Spleen (tissue), 11 donors: ENCODE measurements at regions not wholly inside any gene's neighbourhood (a gene's known extent, or its start where the extent isn't known, plus 50 kb on each side); places are given as distances from the start of the nearest gene placed in this dataset.

Experiments
- DNase-seq: peaks from one replicate; pipeline ENCODE4 v3.0.0-alpha.2; 2020
- H3K27ac ChIP-seq, 8 donors: fragments of 200-600 bp; sonication (generic) in 7 of 8; 1 replicate in 4 of 8; 2 replicates in 4 of 8; pipeline versions ENCODE4 v1.5.0 to v1.8.0; 2016 to 2021; ENCODE audit warnings: inconsistent platforms in 4 of 8, mild to moderate bottlenecking in 4 of 8, moderate library complexity in 1 of 8
- H3K27me3 ChIP-seq, 7 donors: fragments of 200-600 bp; sonication (generic) in 6 of 7; replicated peaks in 1 of 7; 1 replicate in 4 of 7; 2 replicates in 3 of 7; pipeline versions ENCODE4 v1.5.0 to v1.8.0; 2016 to 2021; ENCODE audit warnings: inconsistent platforms in 3 of 7, mild to moderate bottlenecking in 1 of 7
- H3K36me3 ChIP-seq, 6 donors: fragments of 200-600 bp; sonication (generic) in 5 of 6; 1 replicate in 4 of 6; 2 replicates in 2 of 6; pipeline versions ENCODE4 v1.5.0 to v1.8.0; 2016 to 2021; ENCODE audit warnings: inconsistent platforms in 2 of 6
- H3K4me1 ChIP-seq, 6 donors: fragments of 200-600 bp; sonication (generic) in 5 of 6; 1 replicate in 3 of 6; 2 replicates in 3 of 6; pipeline versions ENCODE4 v1.5.0 to v1.8.0; 2016 to 2021; ENCODE audit warnings: inconsistent platforms in 3 of 6
- H3K4me3 ChIP-seq, 8 donors: fragments of 200-600 bp; sonication (generic) in 7 of 8; 1 replicate in 4 of 8; 2 replicates in 4 of 8; pipeline versions ENCODE4 v1.5.0 to v1.8.0; 2016 to 2021; ENCODE audit warnings: inconsistent platforms in 4 of 8, mild to moderate bottlenecking in 4 of 8, moderate library complexity in 2 of 8
- H3K9me3 ChIP-seq, 8 donors: fragments of 200-600 bp; sonication (generic) in 7 of 8; 1 replicate in 4 of 8; 2 replicates in 4 of 8; pipeline versions ENCODE4 v1.5.0 to v1.8.0; 2016 to 2021; ENCODE audit warnings: inconsistent platforms in 4 of 8
- CTCF ChIP-seq, 11 experiments: fragments of 200-600 bp in 7 of 11; fragments of 450-650 bp in 4 of 11; sonication (generic) in 4 of 11; IDR thresholded peaks in 8 of 11; conservative IDR thresholded peaks in 3 of 11; 1 replicate in 7 of 11; 2 replicates in 4 of 11; pipeline versions ENCODE4 v1.4.0 to v1.8.0; 2016 to 2021; ENCODE audit warnings: antibody characterized with exemption in 11 of 11, inconsistent platforms in 4 of 11, mild to moderate bottlenecking in 1 of 11
- POLR2A ChIP-seq, 3 donors: fragments of 450-650 bp; IDR thresholded peaks; one replicate each; pipeline ENCODE4 v1.5.1; 2017; ENCODE audit warnings: antibody characterized with exemption in 3 of 3, mild to moderate bottlenecking in 1 of 3
- POLR2AphosphoS5 ChIP-seq, 3 donors: sonication (generic); formaldehyde crosslinking; IDR thresholded peaks; one replicate each; pipeline ENCODE4 v1.5.1; 2017; ENCODE audit warnings: antibody characterized with exemption in 3 of 3
- WGBS, 5 donors: extraction: QIAGEN DNeasy Blood & Tissue Kit in 3 of 5; methylation state at CpG; one replicate each; pipeline versions ENCODE4 v1.1.5 to v1.1.7; 2013 to 2018; 5-methylcytosine and 5-hydroxymethylcytosine counted together
- intact Hi-C: fragments of 100-400 bp; cut with DNase I; formaldehyde crosslinking; loops from one replicate; pipeline ENCODE4 v1.15.0; 2023; ENCODE audit warnings: low total_unique reads
- donor health status: healthy with polysubstance abuse.
- donor health status: DM: no; HTN: no; CAD: no; lungs with moderate emphysema.
- donor health status: DM: no; HTN: no; CAD: no.
- donor health status: Bipolar disorder and iron deficiency.
- donor health status: healthy.
- donor health status: DM: no; HTN: no; CAD: no.
- donor health status: DM: yes; HTN: yes; CAD: no.

GRCh38 chr1:182259968-182260367 is 131.6 kb downstream of the GLUL start:
- Histone ChIP-seq H3K4me3 (peak overlapping the region in 1 of 8 donors; percentile 15), H3K36me3 (no peaks in the 10 kb centered on the region), H3K4me1 (peaks cover 5 to 35% (median 23%) of the 10 kb centered on the region in 6 donors), H3K27ac (peak overlapping the region in 7 of 8 donors; percentile 67 to 91 (median 84)), H3K9me3 (no peaks in the 10 kb centered on the region), H3K27me3 (no peaks in the 10 kb centered on the region)
- WGBS, 5 donors, result 17 to 34% (median 23%) methylated on average over 2 of the region's 2 CpGs
- intact Hi-C loops, result no loop called here
- DNase-seq, result no peak
- no peak for TF ChIP-seq POLR2AphosphoS5 (IDR thresholded peaks at IDR 0.05)
- no peak for TF ChIP-seq POLR2A (IDR thresholded peaks at IDR 0.05)
- no peak for TF ChIP-seq CTCF (IDR thresholded peaks at IDR 0.05 in 8 of 11, conservative IDR thresholded peaks at IDR 0.05 in 3 of 11)

GRCh38 chr1:182259229-182259872 is 132.2 kb downstream of the GLUL start:
- peak; percentile 85 for DNase-seq
- H3K27ac ChIP-seq, result peak overlapping the region; percentile 37 to 91 (median 80)

GRCh38 chr1:182257369-182258063 is 134.1 kb downstream of the GLUL start:
- H3K27me3 ChIP-seq, result no peaks in the 10 kb centered on the region
- H3K9me3 ChIP-seq, result no peaks in the 10 kb centered on the region
- no peak overlapping the region for H3K4me3 ChIP-seq
- intact Hi-C loops, result no loop called here
- TF ChIP-seq POLR2A (IDR thresholded peaks at IDR 0.05) (no peak), CTCF (IDR thresholded peaks at IDR 0.05 in 8 of 11, conservative IDR thresholded peaks at IDR 0.05 in 3 of 11) (no peak), POLR2AphosphoS5 (IDR thresholded peaks at IDR 0.05) (no peak)
- 69 to 100% (median 77%) methylated on average over 2 of the region's 2 CpGs for WGBS, 5 donors
- H3K27ac ChIP-seq, result peak overlapping the region in 3 of 8 donors; percentile 50 to 85 (median 84)
- H3K4me1 ChIP-seq, result peaks cover 5 to 32% (median 23%) of the 10 kb centered on the region in 6 donors
- DNase-seq, result no peak
- no peaks in the 10 kb centered on the region for H3K36me3 ChIP-seq

More at GRCh38 chr1:182259229-182259872, 132.2 kb downstream of the GLUL start:
- 1 to 7% (median 2%) methylated on average over 4 of the region's 4 CpGs for WGBS, 5 donors
- Histone ChIP-seq H3K9me3 (no peaks in the 10 kb centered on the region), H3K27me3 (no peaks in the 10 kb centered on the region), H3K4me3 (peak overlapping the region in 1 of 8 donors; percentile 15), H3K4me1 (peaks cover 5 to 35% (median 23%) of the 10 kb centered on the region in 6 donors), H3K36me3 (no peaks in the 10 kb centered on the region)
- TF ChIP-seq POLR2AphosphoS5 (IDR thresholded peaks at IDR 0.05), result peak in 2 of 3 donors; percentile 43 to 85
- no peak for TF ChIP-seq CTCF (IDR thresholded peaks at IDR 0.05 in 8 of 11, conservative IDR thresholded peaks at IDR 0.05 in 3 of 11)
- intact Hi-C loops, result no loop called here

DNA sequence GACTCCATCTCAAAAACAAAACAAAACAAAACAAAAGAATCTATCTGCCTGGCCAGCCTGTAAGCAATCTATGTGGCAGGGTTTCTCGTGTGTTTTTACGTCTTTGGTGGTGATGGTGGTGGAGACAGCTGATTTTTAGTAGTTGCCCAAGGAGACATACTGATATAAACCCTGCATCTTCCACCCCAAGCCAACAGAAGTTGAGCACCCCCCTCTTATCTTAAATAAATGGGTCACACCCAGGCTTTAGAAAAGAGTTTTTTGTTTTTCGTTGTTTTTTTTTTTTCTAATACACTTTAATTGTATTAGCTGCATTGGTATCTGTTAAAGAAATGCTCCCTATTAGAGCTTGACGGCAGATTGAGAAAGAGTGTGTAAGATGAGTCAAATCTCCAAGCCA is 134.7 kb downstream of the GLUL start:
- 81 to 95% (median 87%) methylated on average over 4 of the region's 4 CpGs for WGBS, 5 donors
- intact Hi-C loops, result no loop called here
- Histone ChIP-seq H3K27me3 (no peaks in the 10 kb centered on the region), H3K36me3 (no peaks in the 10 kb centered on the region), H3K9me3 (no peaks in the 10 kb centered on the region), H3K27ac (no peak overlapping the region), H3K4me3 (no peak overlapping the region), H3K4me1 (peaks cover 5 to 26% (median 22%) of the 10 kb centered on the region in 6 donors)
- DNase-seq, result no peak
- TF ChIP-seq POLR2AphosphoS5 (IDR thresholded peaks at IDR 0.05) (no peak), POLR2A (IDR thresholded peaks at IDR 0.05) (no peak), CTCF (IDR thresholded peaks at IDR 0.05 in 8 of 11, conservative IDR thresholded peaks at IDR 0.05 in 3 of 11) (no peak)
